WTC11 (cell line): ENCODE measurements at regions not wholly inside any gene's neighbourhood (a gene's known extent, or its start where the extent isn't known, plus 50 kb on each side); places are given as distances from the start of the nearest gene placed in this dataset.

Experiments used
- ATAC-seq: fragments of 200-7000 bp; cut with Tn5 transposase; 2 replicates; pipeline ENCODE4 v1.10.0; 2021; ENCODE audit warnings: mild to moderate bottlenecking, moderate library complexity
- CTCF ChIA-PET: fragments of 300-600 bp; sonication (Branson Sonifier 250); formaldehyde crosslinking; loops from one replicate; lab custom pipeline; 2021; ENCODE audit warnings: antibody characterized with exemption; lab: Charles Lee
- POLR2A ChIA-PET: fragments of 350-600 bp; sonication (Branson Sonifier 250); formaldehyde crosslinking; loops from one replicate; lab custom pipeline; 2021; ENCODE audit warnings: antibody characterized with exemption; lab: Charles Lee
- DNase-seq: peaks from one replicate; pipeline ENCODE4 v3.0.0; 2021; ENCODE audit warnings: low spot score
- H3K27ac Mint-ChIP-seq: 2 replicates; pipeline ENCODE4 v1.8.0; 2021; ENCODE audit warnings: mixed read lengths
- H3K27me3 Mint-ChIP-seq: 2 replicates; pipeline ENCODE4 v1.8.0; 2021; ENCODE audit warnings: low read depth, mild to moderate bottlenecking, moderate library complexity, mixed read lengths
- H3K36me3 Mint-ChIP-seq: 2 replicates; pipeline ENCODE4 v1.8.0; 2021; ENCODE audit warnings: mixed read lengths
- H3K4me1 Mint-ChIP-seq: 2 replicates; pipeline ENCODE4 v1.8.0; 2022; ENCODE audit warnings: mixed read lengths
- H3K4me3 Mint-ChIP-seq: 2 replicates; pipeline ENCODE4 v1.8.0; 2021; ENCODE audit warnings: mild to moderate bottlenecking, moderate library complexity, mixed read lengths
- H3K9me3 Mint-ChIP-seq: 2 replicates; pipeline ENCODE4 v1.8.0; 2021; ENCODE audit warnings: mixed read lengths
- ATF1 ChIP-seq: sonication (generic); formaldehyde crosslinking; IDR thresholded peaks from 2 replicates; pipeline ENCODE4 v1.8.1; 2023; ENCODE audit warnings: mild to moderate bottlenecking, moderate library complexity, missing genetic modification reagents
- CREB1 ChIP-seq: sonication (generic); formaldehyde crosslinking; IDR thresholded peaks from 2 replicates; pipeline ENCODE4 v1.8.0; 2023; ENCODE audit warnings: mild to moderate bottlenecking, missing genetic modification reagents
- ESRRA ChIP-seq: sonication (generic); formaldehyde crosslinking; IDR thresholded peaks from 2 replicates; pipeline ENCODE4 v1.8.1; 2022; ENCODE audit warnings: mild to moderate bottlenecking, missing genetic modification reagents, borderline replicate concordance
- ETV6 ChIP-seq: sonication (generic); formaldehyde crosslinking; IDR thresholded peaks from 2 replicates; pipeline ENCODE4 v1.8.1; 2022; ENCODE audit warnings: mild to moderate bottlenecking, missing genetic modification reagents
- GRHL2 ChIP-seq: fragments of 250-450 bp; sonication (Bioruptor Pico); IDR thresholded peaks from 2 replicates; pipeline ENCODE4 v1.8.0; 2022; ENCODE audit warnings: mild to moderate bottlenecking, moderate library complexity; ENCODE audit not compliant: insufficient replicate concordance, severe bottlenecking
- IRF2 ChIP-seq: sonication (generic); formaldehyde crosslinking; IDR thresholded peaks from 2 replicates; pipeline ENCODE4 v1.8.0; 2022; ENCODE audit warnings: low read depth, missing genetic modification reagents, borderline replicate concordance
- NR1H2 ChIP-seq: sonication (generic); formaldehyde crosslinking; IDR thresholded peaks from 2 replicates; pipeline ENCODE4 v1.9.0; 2021; ENCODE audit warnings: mild to moderate bottlenecking, moderate library complexity, missing genetic modification reagents
- OVOL2 ChIP-seq: fragments of 250-450 bp; sonication (Bioruptor Pico); IDR thresholded peaks from 2 replicates; pipeline ENCODE4 v1.9.0; 2021; ENCODE audit warnings: mild to moderate bottlenecking, borderline replicate concordance
- SOX15 ChIP-seq: fragments of 250-450 bp; sonication (Bioruptor Pico); IDR thresholded peaks from 2 replicates; pipeline ENCODE4 v1.9.0; 2021; ENCODE audit warnings: mild to moderate bottlenecking
- TEAD4 ChIP-seq: sonication (generic); formaldehyde crosslinking; IDR thresholded peaks from 2 replicates; pipeline ENCODE4 v1.8.0; 2022; ENCODE audit warnings: mild to moderate bottlenecking, missing genetic modification reagents
- TP53 ChIP-seq: sonication (generic); formaldehyde crosslinking; IDR thresholded peaks from 2 replicates; pipeline ENCODE4 v1.8.1; 2023; ENCODE audit warnings: mild to moderate bottlenecking, missing genetic modification reagents
- ZNF138 ChIP-seq: sonication (generic); formaldehyde crosslinking; conservative IDR thresholded peaks from 2 replicates; pipeline ENCODE4 v1.8.1; 2022; ENCODE audit warnings: mild to moderate bottlenecking, moderate library complexity, missing genetic modification reagents
- ZNF219 ChIP-seq: sonication (generic); formaldehyde crosslinking; IDR thresholded peaks from 2 replicates; pipeline ENCODE4 v1.8.0; 2023; ENCODE audit warnings: missing genetic modification reagents, mild to moderate bottlenecking, borderline replicate concordance
- TF ChIP-seq, protein P1 (sequence below): sonication (generic); formaldehyde crosslinking; IDR thresholded peaks from 2 replicates; pipeline ENCODE4 v1.8.0; 2022; ENCODE audit warnings: mild to moderate bottlenecking, missing genetic modification reagents
- TF ChIP-seq, protein P2 (sequence below): fragments of 250-450 bp; sonication (Bioruptor Pico); IDR thresholded peaks from 2 replicates; pipeline ENCODE4 v1.8.0; 2021; ENCODE audit warnings: mild to moderate bottlenecking
- TF ChIP-seq, protein P3 (sequence below): fragments of 250-450 bp; sonication (Bioruptor Pico); IDR thresholded peaks from 2 replicates; pipeline ENCODE4 v1.9.0; 2021; ENCODE audit warnings: mild to moderate bottlenecking
- TF ChIP-seq, protein P4 (sequence below): sonication (generic); formaldehyde crosslinking; IDR thresholded peaks from 2 replicates; pipeline ENCODE4 v1.8.1; 2023; ENCODE audit warnings: mild to moderate bottlenecking, missing genetic modification reagents, moderate library complexity
- TF ChIP-seq, protein P5 (sequence below): sonication (generic); formaldehyde crosslinking; IDR thresholded peaks from 2 replicates; pipeline ENCODE4 v1.8.1; 2022; ENCODE audit warnings: low read depth, mild to moderate bottlenecking, moderate library complexity, missing genetic modification reagents, borderline replicate concordance
- TF ChIP-seq, protein P6 (sequence below): sonication (generic); formaldehyde crosslinking; IDR thresholded peaks from 2 replicates; pipeline ENCODE4 v1.8.0; 2022; ENCODE audit warnings: mild to moderate bottlenecking, missing genetic modification reagents
- TF ChIP-seq, protein P7 (sequence below): sonication (generic); formaldehyde crosslinking; IDR thresholded peaks from 2 replicates; pipeline ENCODE4 v1.8.1; 2022; ENCODE audit warnings: mild to moderate bottlenecking, moderate library complexity, missing genetic modification reagents
- TF ChIP-seq, protein P8 (sequence below): sonication (generic); formaldehyde crosslinking; IDR thresholded peaks from 2 replicates; pipeline ENCODE4 v1.8.0; 2022; ENCODE audit warnings: mild to moderate bottlenecking, missing genetic modification reagents
- TF ChIP-seq, protein P9 (sequence below): fragments of 250-450 bp; sonication (Bioruptor Pico); IDR thresholded peaks from 2 replicates; pipeline ENCODE4 v1.9.0; 2021; ENCODE audit warnings: moderate library complexity, mild to moderate bottlenecking, inconsistent platforms, borderline replicate concordance
- TF ChIP-seq, protein P10 (sequence below): sonication (generic); formaldehyde crosslinking; IDR thresholded peaks from 2 replicates; pipeline ENCODE4 v1.8.1; 2023; ENCODE audit warnings: mild to moderate bottlenecking, missing genetic modification reagents

DNA sequence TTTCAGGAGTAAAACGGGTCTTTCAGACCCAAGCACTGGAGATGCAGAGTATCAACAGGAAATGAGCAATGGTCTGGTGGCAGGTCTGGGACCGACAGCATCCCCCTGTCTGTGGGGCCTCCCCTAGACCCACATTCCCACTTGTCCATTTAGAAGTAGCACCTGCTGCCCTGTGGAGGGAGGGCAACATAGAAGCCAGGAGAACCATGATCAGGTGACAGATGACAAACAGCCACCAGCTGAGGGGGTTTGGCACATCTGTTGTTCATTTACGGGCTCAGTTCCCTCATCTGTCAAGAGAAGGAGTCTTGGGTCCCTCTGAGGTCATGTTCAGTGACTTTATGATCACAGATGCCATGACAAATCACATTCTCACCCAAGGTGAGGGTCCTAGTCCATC is 77.9 kb upstream of the SLC66A3 start:
- H3K36me3 Mint-ChIP-seq: no peaks in the 10 kb centered on the region
- ChIA-PET POLR2A (no interaction called here), CTCF (interaction anchor here (0.6 kb wide), 1 partner anchor 61 kb away, joined by 3 read pairs; no protein-coding TSS in a partner anchor)
- no peaks in the 10 kb centered on the region; the same call in 1 of the 2 replicates for H3K27me3 Mint-ChIP-seq
- ATAC-seq (no peak), DNase-seq (no peak)
- TF ChIP-seq OVOL2 (CRISPR knock-in tag) (no peak), ZNF138 (CRISPR knock-in tag) (no peak), GRHL2 (no peak), TP53 (CRISPR knock-in tag) (no peak), ETV6 (no peak), ESRRA (CRISPR knock-in tag) (no peak), ATF1 (CRISPR knock-in tag) (no peak), NR1H2 (CRISPR knock-in tag) (no peak), IRF2 (CRISPR knock-in tag) (no peak), CREB1 (no peak)
- TF ChIP-seq, protein P1, sequence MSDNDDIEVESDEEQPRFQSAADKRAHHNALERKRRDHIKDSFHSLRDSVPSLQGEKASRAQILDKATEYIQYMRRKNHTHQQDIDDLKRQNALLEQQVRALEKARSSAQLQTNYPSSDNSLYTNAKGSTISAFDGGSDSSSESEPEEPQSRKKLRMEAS (CRISPR knock-in tag): no peak
- TF ChIP-seq, protein P2, sequence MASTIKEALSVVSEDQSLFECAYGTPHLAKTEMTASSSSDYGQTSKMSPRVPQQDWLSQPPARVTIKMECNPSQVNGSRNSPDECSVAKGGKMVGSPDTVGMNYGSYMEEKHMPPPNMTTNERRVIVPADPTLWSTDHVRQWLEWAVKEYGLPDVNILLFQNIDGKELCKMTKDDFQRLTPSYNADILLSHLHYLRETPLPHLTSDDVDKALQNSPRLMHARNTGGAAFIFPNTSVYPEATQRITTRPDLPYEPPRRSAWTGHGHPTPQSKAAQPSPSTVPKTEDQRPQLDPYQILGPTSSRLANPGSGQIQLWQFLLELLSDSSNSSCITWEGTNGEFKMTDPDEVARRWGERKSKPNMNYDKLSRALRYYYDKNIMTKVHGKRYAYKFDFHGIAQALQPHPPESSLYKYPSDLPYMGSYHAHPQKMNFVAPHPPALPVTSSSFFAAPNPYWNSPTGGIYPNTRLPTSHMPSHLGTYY (CRISPR knock-in tag): no peak
- TF ChIP-seq, protein P3, sequence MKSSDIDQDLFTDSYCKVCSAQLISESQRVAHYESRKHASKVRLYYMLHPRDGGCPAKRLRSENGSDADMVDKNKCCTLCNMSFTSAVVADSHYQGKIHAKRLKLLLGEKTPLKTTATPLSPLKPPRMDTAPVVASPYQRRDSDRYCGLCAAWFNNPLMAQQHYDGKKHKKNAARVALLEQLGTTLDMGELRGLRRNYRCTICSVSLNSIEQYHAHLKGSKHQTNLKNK: no peak
- TF ChIP-seq, protein P4, sequence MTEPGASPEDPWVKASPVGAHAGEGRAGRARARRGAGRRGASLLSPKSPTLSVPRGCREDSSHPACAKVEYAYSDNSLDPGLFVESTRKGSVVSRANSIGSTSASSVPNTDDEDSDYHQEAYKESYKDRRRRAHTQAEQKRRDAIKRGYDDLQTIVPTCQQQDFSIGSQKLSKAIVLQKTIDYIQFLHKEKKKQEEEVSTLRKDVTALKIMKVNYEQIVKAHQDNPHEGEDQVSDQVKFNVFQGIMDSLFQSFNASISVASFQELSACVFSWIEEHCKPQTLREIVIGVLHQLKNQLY (CRISPR knock-in tag): no peak
- TF ChIP-seq, protein P5, sequence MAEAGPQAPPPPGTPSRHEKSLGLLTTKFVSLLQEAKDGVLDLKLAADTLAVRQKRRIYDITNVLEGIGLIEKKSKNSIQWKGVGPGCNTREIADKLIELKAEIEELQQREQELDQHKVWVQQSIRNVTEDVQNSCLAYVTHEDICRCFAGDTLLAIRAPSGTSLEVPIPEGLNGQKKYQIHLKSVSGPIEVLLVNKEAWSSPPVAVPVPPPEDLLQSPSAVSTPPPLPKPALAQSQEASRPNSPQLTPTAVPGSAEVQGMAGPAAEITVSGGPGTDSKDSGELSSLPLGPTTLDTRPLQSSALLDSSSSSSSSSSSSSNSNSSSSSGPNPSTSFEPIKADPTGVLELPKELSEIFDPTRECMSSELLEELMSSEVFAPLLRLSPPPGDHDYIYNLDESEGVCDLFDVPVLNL (CRISPR knock-in tag): no peak
- TF ChIP-seq, protein P6, sequence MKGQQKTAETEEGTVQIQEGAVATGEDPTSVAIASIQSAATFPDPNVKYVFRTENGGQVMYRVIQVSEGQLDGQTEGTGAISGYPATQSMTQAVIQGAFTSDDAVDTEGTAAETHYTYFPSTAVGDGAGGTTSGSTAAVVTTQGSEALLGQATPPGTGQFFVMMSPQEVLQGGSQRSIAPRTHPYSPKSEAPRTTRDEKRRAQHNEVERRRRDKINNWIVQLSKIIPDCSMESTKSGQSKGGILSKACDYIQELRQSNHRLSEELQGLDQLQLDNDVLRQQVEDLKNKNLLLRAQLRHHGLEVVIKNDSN (CRISPR knock-in tag): no peak
- TF ChIP-seq, protein P7, sequence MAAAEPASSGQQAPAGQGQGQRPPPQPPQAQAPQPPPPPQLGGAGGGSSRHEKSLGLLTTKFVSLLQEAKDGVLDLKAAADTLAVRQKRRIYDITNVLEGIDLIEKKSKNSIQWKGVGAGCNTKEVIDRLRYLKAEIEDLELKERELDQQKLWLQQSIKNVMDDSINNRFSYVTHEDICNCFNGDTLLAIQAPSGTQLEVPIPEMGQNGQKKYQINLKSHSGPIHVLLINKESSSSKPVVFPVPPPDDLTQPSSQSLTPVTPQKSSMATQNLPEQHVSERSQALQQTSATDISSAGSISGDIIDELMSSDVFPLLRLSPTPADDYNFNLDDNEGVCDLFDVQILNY (CRISPR knock-in tag): no peak
- no peak overlapping the region for H3K27ac Mint-ChIP-seq
- no peak overlapping the region for H3K4me3 Mint-ChIP-seq
- H3K9me3 Mint-ChIP-seq: peaks cover 6% of the 10 kb centered on the region
- peaks cover 14% of the 10 kb centered on the region for H3K4me1 Mint-ChIP-seq

DNA sequence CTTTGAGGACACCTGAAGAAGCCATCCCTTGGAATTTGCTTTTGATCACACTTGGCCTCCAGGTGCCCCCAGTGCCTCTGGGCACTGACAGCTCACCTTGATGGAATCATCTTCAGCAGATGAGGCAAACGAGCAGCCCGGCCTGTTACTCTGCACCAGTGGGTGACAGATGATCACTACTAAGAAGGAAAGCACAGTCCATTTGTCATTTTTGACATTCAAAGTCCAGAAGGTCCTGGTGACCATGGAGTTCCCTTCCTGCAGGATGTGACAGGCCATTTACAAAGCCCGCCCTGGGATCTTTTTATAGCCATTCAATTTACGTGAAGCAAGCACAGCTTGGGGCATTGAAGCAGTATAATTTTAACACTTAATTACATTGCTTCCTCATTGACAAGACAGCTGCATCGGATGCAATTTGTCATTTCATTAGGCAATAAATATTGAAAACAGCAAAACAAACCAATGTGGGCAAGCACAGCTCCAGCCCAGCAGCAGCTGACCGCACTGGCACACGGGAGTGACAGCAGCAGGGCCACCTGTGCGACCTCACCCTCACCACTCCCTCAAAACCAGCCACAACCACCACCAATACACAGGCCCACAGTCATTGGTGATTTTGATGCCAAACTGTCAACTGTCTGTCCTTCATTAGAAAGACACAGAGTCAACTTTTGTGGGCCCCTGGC is 76.0 kb upstream of the SLC66A3 start:
- Mint-ChIP-seq H3K27ac (no peak overlapping the region), H3K9me3 (peaks cover 6% of the 10 kb centered on the region), H3K36me3 (no peaks in the 10 kb centered on the region), H3K27me3 (no peaks in the 10 kb centered on the region; the same call in 1 of the 2 replicates), H3K4me1 (no peaks in the 10 kb centered on the region; the same call in 1 of the 2 replicates), H3K4me3 (no peak overlapping the region)
- POLR2A ChIA-PET: no interaction called here
- ATAC-seq: no peak
- DNase-seq: no peak
- CTCF ChIA-PET: interaction anchor here (0.7 kb wide), 1 partner anchor 8 kb away, joined by 3 read pairs; no protein-coding TSS in a partner anchor
- TF ChIP-seq, protein P8, sequence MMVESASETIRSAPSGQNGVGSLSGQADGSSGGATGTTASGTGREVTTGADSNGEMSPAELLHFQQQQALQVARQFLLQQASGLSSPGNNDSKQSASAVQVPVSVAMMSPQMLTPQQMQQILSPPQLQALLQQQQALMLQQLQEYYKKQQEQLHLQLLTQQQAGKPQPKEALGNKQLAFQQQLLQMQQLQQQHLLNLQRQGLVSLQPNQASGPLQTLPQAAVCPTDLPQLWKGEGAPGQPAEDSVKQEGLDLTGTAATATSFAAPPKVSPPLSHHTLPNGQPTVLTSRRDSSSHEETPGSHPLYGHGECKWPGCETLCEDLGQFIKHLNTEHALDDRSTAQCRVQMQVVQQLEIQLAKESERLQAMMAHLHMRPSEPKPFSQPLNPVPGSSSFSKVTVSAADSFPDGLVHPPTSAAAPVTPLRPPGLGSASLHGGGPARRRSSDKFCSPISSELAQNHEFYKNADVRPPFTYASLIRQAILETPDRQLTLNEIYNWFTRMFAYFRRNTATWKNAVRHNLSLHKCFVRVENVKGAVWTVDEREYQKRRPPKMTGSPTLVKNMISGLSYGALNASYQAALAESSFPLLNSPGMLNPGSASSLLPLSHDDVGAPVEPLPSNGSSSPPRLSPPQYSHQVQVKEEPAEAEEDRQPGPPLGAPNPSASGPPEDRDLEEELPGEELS: no peak
- TF ChIP-seq, protein P9, sequence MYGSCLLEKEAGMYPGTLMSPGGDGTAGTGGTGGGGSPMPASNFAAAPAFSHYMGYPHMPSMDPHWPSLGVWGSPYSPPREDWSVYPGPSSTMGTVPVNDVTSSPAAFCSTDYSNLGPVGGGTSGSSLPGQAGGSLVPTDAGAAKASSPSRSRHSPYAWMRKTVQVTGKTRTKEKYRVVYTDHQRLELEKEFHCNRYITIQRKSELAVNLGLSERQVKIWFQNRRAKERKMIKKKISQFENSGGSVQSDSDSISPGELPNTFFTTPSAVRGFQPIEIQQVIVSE: no peak
- TF ChIP-seq ZNF219 (CRISPR knock-in tag) (no peak), SOX15 (CRISPR knock-in tag) (no peak), GRHL2 (no peak), TEAD4 (CRISPR knock-in tag) (no peak)
- TF ChIP-seq, protein P10, sequence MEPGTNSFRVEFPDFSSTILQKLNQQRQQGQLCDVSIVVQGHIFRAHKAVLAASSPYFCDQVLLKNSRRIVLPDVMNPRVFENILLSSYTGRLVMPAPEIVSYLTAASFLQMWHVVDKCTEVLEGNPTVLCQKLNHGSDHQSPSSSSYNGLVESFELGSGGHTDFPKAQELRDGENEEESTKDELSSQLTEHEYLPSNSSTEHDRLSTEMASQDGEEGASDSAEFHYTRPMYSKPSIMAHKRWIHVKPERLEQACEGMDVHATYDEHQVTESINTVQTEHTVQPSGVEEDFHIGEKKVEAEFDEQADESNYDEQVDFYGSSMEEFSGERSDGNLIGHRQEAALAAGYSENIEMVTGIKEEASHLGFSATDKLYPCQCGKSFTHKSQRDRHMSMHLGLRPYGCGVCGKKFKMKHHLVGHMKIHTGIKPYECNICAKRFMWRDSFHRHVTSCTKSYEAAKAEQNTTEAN (CRISPR knock-in tag): no peak
